H1 (cell line): ENCODE measurements at regions not wholly inside any gene's neighbourhood (a gene's known extent, or its start where the extent isn't known, plus 50 kb on each side); places are given as distances from the start of the nearest gene placed in this dataset.

ENCODE experiments used
- CHD1 ChIP-seq: IDR thresholded peaks from 2 replicates; pipeline ENCODE4 v1.6.1; 2012; ENCODE audit warnings: low read depth, low read length, improper control_type of control experiment
- CHD2 ChIP-seq: IDR thresholded peaks from 2 replicates; pipeline ENCODE4 v1.6.1; 2012; ENCODE audit warnings: low read length, improper control_type of control experiment
- CTCF ChIP-seq, 3 experiments: IDR thresholded peaks; 1 replicate in 2 of 3; 2 replicates in 1 of 3; pipeline versions ENCODE4 v1.5.1 to v1.6.1; 2011; ENCODE audit warnings: low read length in 3 of 3, mild to moderate bottlenecking in 3 of 3, inconsistent platforms in 2 of 3, low read depth in 1 of 3, moderate library complexity in 1 of 3; ENCODE audit not compliant: insufficient read depth in 1 of 3; ENCODE audit errors: control extremely low read depth in 1 of 3
- E2F6 ChIP-seq: IDR thresholded peaks from 2 replicates; pipeline ENCODE4 v1.6.1; 2012; ENCODE audit warnings: inconsistent platforms
- HDAC2 ChIP-seq, 2 experiments: fragments of 300-600 bp in 1 of 2; sonication (generic) in 1 of 2; IDR thresholded peaks; 2 replicates each; pipeline ENCODE4 v1.6.1; 2011 to 2012; ENCODE audit warnings: low read depth in 2 of 2, low read length in 2 of 2, mild to moderate bottlenecking in 2 of 2, moderate library complexity in 2 of 2, borderline replicate concordance in 1 of 2, inconsistent platforms in 1 of 2
- KDM1A ChIP-seq: fragments of 200-600, 300-600 bp; sonication (generic); IDR thresholded peaks from 2 replicates; pipeline ENCODE4 v1.7.1; 2016; ENCODE audit warnings: mild to moderate bottlenecking, low read length, borderline replicate concordance
- MAFK ChIP-seq: IDR thresholded peaks from 2 replicates; pipeline ENCODE4 v1.6.1; 2012; ENCODE audit warnings: low read depth, mild to moderate bottlenecking, improper control_type of control experiment, low read length
- RAD21 ChIP-seq, 2 experiments: IDR thresholded peaks in 1 of 2; conservative IDR thresholded peaks in 1 of 2; 2 replicates each; pipeline ENCODE4 v1.6.1; 2011; ENCODE audit warnings: low read depth in 2 of 2, low read length in 2 of 2, improper control_type of control experiment in 1 of 2, inconsistent platforms in 1 of 2, mild to moderate bottlenecking in 1 of 2, moderate library complexity in 1 of 2
- RBBP5 ChIP-seq: IDR thresholded peaks from 2 replicates; pipeline ENCODE4 v1.7.1; 2012; ENCODE audit warnings: low read depth, mild to moderate bottlenecking, inconsistent platforms, low read length, moderate library complexity, borderline replicate concordance
- TEAD4 ChIP-seq: IDR thresholded peaks from 2 replicates; pipeline ENCODE4 v1.6.1; 2012; ENCODE audit warnings: low read depth, low read length, inconsistent platforms, mixed read lengths

DNA sequence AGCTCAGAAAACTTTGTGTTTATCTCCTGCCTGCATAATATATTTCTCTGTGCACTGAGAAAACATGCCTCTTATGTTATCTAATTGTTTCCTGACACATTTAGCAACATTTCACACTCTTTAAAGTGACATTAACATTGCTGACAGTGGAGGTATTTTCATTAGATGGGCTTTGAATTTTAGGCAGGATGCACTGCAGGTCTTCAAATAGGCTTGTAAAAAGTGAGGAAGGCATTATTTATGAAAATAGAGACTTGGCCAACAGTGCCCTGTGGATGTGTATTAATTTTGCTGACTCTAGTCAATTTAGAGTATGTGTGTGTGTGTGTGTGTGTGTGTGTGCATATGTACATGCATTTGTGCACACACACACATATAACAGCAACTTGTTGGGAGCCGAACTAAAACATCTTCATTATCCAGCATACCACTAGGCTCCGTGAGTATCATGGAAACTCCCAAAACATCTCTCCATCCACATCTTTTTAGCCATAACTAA is 429.5 kb upstream of the WWC1 start (continued):
- no peak for TF ChIP-seq RBBP5
- no peak for TF ChIP-seq RAD21 (IDR thresholded peaks at IDR 0.05 in 1 of 2, conservative IDR thresholded peaks at IDR 0.05 in 1 of 2; ENCODE audit: low read depth in 2 of 2, low read length in 2 of 2)
- no peak for TF ChIP-seq CHD1
- TF ChIP-seq CTCF (IDR thresholded peaks at IDR 0.05; ENCODE audit: control extremely low read depth in 1 of 3, insufficient read depth in 1 of 3, low read depth in 1 of 3, low read length in 3 of 3) = no peak
- no peak for TF ChIP-seq MAFK
- TF ChIP-seq HDAC2 (IDR thresholded peaks at IDR 0.05; ENCODE audit: borderline replicate concordance in 1 of 2, low read depth in 2 of 2, low read length in 2 of 2) = no peak
- TF ChIP-seq KDM1A = no peak
- TF ChIP-seq CHD2 = no peak
- TF ChIP-seq TEAD4 = no peak
- no peak for TF ChIP-seq E2F6
